LHCN-M2 (cell line): ENCODE measurements at regions not wholly inside any gene's neighbourhood (a gene's known extent, or its start where the extent isn't known, plus 50 kb on each side); places are given as distances from the start of the nearest gene placed in this dataset.
"Not testable (repeated sequence)": the region's sequence is repeated elsewhere in the genome, so short reads cannot be mapped to it uniquely, and the experiment has no call there.

Experiments
- DNase-seq: peaks from one replicate; pipeline ENCODE4 v3.0.0-alpha.2; 2012; ENCODE audit warnings: low read depth

- DNase-seq, result not testable (repeated sequence)
These were observed 238.1 kb downstream of the FNDC1 start for GRCh38 chr6:159407211-159407780.

DNA sequence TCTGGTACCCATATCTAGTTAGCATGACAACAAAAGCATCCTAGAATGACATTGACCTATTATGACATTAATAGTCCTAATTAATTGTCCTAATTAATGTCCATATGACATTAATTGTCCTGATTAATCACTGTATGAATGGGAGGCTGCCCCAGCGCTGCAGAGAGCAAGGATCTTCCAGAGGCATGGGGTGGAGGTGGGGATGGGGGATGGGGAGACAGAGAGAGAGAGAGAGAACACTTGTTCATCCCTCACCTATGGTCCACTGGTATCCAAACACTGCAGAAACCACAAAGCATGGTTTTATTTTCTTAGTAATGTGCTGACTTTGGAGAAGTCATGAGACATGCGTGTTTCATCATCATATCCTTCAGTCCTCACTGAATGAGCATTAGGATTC, 235.1 kb downstream of the FNDC1 start:
- DNase-seq, result no peak

DNA sequence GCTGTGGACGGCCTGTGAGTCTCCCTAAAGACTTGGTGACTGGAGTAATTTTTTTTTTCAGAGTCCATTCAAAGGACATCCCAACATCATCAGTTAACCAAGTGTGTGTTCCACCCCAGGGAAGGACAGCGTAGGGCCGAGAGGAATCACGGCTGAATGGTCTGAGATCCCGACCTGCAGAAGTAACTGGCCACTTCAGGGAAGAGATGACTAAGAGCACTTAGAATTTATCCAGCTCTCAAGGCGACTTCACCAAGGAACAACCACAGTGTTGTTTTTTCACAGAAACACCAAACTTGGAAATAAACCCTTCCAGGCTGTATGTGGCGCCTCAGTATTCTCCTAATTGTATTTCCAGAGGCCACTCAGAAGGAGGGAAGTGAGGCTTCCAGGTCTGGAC, 231.6 kb downstream of the FNDC1 start:
- no peak for DNase-seq

DNA sequence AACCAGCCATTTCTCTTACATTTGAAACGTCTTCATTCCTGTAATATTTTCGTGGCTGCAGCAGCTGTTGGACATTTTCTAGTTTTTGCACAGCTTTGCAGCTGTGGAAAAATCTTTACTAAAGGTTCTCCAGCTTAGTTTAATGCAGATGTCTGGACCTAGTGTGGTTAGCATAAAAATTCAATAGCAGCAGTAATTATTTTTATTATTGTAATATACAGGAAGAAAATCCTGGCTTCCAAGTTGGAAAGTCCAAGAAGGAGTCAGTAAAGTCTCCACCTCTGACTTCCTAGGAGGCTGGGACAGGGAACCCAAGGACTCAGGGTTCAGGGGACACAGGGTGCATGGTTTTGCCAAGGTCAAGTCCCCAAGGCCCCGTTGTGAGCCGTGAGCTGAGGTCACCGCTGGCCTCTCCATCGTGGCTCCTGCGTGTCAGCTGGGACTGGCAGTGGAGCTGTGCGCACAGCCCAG, 230.6 kb downstream of the FNDC1 start:
- DNase-seq, result no peak

- DNase-seq, result no peak
These were observed 229.4 kb downstream of the FNDC1 start for GRCh38 chr6:159398633-159399032.

DNA sequence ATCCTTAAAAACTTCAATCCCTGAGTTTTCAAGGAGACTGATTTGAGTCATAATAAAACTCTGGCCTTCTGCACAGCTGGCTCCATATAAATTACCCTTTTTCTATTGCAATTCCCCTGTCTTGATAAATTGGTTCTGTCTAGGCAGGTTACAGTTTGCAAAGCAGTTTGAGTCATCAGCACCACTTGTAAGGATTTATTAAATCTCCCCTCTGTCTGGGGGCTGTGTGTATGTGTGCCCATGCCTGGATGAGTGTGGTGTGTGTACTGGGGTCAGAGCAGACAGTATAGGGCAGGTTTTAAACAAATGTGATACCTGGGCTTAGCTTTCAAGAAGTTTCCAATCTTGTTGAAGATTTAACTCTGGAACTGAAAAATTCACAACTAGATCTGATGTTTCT, 228.6 kb downstream of the FNDC1 start:
- DNase-seq, result no peak

DNA sequence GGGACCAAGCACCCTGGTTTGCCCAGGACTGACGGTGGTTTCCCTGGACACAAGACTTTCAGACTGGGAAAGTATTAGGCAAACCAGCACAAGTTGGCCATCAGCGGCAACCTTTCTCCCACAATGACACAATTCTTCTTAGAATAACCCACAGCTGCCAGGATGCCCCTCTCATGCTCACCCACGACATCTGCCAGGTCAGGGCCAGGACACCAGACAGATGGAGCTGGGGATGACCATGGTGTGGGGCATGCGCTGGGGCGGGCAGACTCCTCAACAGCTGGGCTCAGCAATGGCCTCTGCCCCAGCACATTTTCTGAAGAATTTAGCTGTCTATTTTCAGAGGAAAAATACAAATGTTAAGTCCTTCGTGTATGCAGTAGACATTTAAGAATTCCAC, 226.4 kb downstream of the FNDC1 start:
- no peak for DNase-seq

DNA sequence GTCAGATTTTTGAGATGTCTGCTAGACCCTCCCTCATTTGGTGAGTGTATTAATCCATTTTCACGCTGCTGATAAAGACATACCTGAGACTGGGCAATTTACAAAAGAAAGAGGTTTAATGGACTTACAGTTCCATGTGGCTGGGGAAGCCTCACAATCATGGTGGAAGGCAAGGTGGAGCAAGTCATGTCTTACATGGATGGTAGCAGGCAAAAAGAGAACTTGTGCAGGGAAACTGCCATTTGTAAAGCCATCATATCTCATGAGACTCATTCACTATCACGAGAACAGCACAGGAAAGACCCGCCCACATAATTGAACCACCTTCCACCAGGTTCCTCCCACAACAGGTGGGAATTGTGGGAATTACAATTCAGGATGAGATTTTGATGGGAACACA, 223.5 kb downstream of the FNDC1 start:
- not testable (repeated sequence) for DNase-seq

DNA sequence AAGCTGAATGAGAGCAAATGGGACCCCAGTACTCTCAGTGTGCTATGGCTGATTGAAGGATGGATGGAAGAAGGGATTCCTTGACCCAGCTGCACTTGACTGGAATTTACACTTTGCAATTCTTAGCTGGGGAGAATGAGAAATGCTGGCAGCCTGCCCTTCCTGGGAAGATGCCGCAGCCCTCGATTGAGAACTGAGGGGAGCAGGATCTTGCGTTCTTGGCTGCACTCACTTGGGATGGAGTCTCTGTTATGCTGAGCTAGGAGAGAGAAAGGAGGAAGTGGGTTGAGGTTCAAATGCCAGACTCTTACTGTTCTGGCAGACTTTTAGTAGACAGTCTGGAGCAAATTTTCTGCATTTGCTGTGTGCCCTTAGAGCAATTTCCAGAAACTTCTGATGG, 221.2 kb downstream of the FNDC1 start:
- no peak for DNase-seq

DNA sequence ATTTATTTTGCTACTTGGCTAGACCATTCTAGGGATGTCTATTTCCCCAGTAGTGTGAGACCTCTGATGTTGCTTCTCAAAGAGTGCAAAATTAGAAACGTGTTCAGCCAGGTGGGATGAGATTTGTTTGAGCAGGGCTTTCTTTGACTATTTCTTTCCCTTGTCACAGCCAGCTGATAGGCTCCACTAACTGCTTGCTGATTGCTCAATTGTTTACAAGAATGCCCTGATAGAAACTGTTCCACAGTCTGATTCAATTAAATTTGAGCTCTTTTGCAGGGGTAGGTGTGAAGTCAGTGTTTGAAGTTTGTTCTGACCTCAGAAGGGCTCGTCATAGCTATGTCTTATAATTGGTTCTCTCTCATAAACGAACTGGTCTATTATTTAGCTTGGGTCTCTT, 220.5 kb downstream of the FNDC1 start:
- no peak for DNase-seq

DNA sequence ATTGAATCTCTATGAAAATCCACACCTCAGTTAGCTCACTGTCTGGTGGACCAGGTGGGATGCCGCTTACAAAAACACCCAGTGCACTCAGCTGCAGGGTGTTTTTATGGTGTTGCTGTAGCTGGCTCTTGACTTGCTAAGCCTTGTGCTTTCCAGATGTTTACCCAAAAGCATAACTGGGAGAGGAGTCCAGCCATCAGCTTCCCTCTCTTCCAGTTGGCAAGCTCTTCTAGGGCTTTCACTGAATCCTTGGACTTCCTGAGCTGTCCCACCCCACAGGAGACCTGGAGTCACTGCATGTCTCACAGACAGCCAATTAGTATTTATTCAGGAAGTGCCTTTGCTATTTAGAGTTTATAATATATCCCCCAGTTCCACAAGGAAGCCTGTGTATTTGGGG, 210.9 kb downstream of the FNDC1 start:
- no peak for DNase-seq

DNA sequence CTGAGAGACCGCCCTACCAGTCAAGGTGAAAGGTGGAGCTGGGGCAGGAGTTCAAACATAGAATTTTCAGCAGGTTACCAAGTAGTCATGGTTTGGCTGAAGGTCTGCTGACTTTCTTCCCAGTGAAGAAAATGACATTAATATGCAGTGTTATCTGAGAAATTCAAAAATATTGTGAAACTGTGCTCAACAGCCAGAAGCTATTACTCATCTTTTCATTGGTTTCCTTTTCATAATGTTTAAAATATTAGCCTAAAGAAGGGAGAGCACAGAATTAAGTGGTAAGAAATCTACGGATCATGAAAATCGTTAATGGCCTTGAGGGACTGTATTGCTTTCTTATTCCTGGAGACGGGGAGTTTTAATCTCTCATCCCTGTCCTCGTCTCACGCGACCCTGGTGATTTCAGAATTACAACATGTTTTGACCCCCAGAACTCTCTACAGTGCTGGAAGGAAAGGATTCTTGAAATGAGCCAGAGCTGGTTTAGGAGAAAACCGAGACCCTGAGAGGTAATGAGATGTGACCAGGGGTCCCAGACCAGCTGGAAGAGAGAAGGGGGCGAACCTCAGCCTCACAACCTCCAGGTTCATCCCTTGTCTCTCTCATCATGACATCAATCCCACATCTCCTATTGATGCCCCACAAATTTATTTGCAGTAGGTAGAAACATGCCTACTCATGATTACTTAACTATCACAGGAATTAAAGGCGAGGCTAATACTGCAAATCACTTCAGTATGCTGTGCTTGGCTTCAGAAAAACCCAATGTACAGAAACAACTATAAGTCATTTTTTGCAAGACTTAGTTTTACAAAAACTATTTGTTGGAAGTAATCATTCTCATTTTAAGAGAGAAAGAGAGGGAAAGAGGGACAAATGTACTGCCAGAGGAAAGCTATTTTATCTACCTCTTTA, 209.5 kb downstream of the FNDC1 start:
- DNase-seq, result no peak

GRCh38 chr6:159376516-159377158, 207.4 kb downstream of the FNDC1 start:
- DNase-seq, result no peak

DNA sequence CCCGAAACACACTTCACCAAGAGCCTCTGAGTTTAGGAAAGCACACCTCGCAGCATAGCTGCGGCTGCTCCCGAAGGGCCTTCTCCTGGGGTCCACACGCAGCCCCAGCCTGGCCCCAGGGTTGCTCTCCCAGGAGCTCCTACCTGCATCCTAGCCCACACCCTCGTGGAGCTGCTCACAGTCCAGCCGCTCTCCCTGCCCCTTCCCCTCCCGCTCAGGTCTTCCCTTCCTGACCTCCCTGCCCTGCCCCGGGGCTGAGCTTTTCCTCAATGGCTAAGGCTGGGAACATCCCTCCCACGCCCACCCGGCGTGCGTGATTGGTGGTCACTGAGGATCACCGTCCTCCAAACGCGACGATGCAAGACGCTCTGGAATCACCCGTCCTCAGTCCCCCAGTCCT, 205.8 kb downstream of the FNDC1 start:
- no peak for DNase-seq

DNA sequence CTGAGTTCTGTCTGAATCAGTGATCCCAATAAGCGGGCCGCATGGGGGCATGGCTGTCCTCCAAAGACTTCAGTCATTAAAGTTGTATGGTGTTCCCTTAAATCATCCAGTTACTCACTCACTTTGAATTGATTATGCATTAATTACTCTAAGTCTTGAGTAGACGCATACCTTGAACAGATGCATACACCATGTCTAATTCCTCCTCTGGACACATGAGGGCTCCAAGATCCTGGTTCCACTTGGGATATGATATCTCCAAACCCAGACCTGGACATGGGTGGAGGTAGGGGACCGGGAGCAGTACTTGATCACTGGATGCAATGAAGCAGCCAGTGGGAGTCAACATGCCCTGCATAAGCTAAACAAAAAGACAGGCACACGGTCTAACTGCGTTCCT, 204.5 kb downstream of the FNDC1 start:
- DNase-seq, result no peak

DNA sequence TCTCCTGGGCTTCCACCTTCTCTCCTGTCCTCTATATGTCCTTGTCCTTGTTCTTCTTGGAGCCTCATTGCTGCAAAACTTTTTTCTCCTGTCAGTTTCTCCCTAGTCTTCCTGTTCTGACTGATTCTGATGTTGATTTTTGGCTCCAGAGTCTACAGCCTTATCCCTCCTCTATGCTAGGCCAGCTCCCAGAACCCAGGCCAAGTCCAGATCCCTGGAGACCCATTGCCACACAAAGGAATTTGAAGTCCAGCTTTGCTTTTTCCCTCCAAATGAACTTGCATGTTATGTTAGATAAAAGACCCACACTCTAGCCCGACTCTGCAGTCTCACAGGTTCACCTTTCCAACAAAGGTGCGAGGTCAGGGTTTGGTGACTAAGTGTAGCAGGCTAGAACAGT, 203.1 kb downstream of the FNDC1 start:
- no peak for DNase-seq

DNA sequence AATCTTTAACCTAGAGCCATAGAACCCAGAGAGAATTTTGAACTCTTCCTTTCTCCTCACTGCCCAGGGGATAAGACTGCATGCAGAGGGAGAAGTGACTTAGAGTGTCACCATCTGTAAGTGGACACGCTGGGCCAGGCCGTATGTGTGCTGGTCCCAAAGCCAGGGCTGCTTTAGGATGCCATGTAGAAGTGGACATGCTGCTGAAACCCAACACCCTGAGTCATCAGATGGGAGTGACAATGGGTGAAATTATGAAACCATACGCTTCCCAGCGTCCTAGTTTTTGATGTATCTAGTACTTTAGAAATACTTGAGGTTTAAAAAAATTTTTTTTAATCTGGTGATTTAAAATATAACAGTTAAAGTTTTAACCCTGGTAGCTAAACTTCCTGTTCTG, 191.1 kb downstream of the FNDC1 start:
- DNase-seq, result peak; percentile 5

GRCh38 chr6:159359581-159360297, 190.5 kb downstream of the FNDC1 start:
- no peak for DNase-seq

DNA sequence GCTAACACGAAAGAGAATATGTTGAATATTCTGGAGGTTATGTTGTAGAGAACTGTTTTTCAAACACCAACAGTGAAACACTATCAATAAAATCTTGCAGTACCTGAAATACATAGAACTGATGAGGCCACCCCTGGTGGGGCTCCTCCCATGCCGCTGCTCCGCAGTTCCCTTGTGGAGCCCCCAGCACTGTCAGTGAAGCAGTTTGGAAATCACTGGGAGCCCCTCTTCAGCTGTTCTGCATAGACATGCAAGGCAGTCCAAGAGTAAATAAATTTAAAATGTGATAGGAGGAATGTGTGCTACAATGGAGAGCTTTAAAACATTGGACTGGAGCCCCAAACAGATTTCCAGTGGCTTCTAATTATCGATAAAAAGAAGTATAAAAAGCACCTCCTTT, 189.4 kb downstream of the FNDC1 start:
- no peak for DNase-seq

DNA sequence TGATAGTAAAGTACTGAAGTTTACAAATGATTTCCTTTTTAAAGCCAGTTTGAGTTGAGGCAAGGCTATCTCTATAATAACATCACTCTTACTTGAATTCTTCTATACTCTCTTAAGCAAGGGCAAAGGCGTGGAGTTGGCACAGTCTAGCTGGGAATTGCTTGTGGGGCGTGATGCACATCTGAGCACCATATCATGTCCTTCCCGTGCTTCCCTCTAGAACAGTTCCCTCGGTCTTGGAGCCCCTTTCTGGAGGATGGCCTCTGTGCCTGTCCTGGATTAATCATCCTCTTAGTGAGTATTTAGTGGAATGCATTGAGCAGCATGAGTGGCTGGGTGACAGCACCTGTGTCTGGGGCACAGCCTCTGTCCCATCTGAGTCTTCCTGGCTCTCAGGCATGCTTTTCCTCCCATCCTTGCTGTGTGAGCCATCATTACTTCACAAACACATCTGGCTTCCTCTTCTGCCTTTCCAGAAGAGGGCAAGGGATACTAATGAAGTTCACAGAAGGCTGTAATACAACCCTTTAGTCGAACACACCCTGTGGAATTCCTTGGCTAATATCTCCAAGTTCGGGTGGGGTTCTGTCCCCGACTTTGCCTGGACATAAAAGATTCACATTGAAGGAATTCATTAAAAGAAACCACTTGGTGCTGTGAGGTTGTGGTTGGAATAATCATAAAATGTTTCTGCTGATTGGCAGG, 188.2 kb downstream of the FNDC1 start:
- DNase-seq, result no peak

DNA sequence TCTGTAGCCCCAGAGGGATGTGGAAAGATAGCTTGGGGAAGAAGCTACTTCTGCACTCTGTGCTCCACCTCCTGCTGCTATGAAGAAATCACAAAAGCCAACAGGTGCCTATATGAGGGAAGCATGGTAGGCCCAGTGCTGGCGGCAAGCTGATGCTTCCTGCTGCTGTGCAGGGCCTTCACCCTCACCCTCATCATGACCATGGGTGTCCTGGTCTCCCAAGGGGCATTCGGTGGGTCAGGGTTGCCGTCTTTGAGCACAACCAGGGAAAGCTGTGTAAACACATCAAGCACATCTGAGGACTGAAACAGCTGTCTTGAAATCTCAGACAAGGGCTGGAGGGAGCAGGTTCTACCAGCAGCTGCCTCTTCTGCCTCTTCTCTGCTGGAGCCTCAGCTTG, 184.0 kb downstream of the FNDC1 start:
- DNase-seq, result no peak
